Calu3 (cell line): ENCODE measurements at regions not wholly inside any gene's neighbourhood (a gene's known extent, or its start where the extent isn't known, plus 50 kb on each side); places are given as distances from the start of the nearest gene placed in this dataset.

Experiments used
- BruUV-seq: library from RNA; stranded (reverse); fragments of 400-500 nt; replicated peaks from 2 replicates; lab custom pipeline; 2021; lab: Mats Ljungman, UMichigan
- CTCF ChIA-PET: fragments of 300-600 bp; sonication (Branson Sonifier 250); formaldehyde crosslinking; loops from one replicate; lab custom pipeline; 2022; ENCODE audit warnings: antibody characterized with exemption; lab: Charles Lee
- DNase-seq: peaks from one replicate; pipeline ENCODE4 v3.0.0; 2022
- H3K27ac Mint-ChIP-seq: one replicate; pipeline ENCODE4 v1.8.0; 2022; ENCODE audit warnings: mixed read lengths; ENCODE audit not compliant: unreplicated experiment
- H3K27me3 Mint-ChIP-seq: one replicate; pipeline ENCODE4 v1.8.0; 2022; ENCODE audit warnings: mixed read lengths; ENCODE audit not compliant: unreplicated experiment
- H3K36me3 Mint-ChIP-seq: one replicate; pipeline ENCODE4 v1.8.0; 2022; ENCODE audit warnings: mild to moderate bottlenecking, moderate library complexity, mixed read lengths; ENCODE audit not compliant: insufficient read depth, unreplicated experiment
- H3K4me1 Mint-ChIP-seq: one replicate; pipeline ENCODE4 v1.8.0; 2022; ENCODE audit warnings: mild to moderate bottlenecking, low read depth, mixed read lengths; ENCODE audit not compliant: unreplicated experiment
- H3K4me3 Mint-ChIP-seq: one replicate; pipeline ENCODE4 v1.8.0; 2022; ENCODE audit warnings: mild to moderate bottlenecking, low read depth, moderate library complexity, mixed read lengths; ENCODE audit not compliant: unreplicated experiment
- H3K9me3 Mint-ChIP-seq: one replicate; pipeline ENCODE4 v1.8.0; 2022; ENCODE audit warnings: low read depth, mixed read lengths; ENCODE audit not compliant: unreplicated experiment
- CTCF ChIP-seq: fragments of 200-600 bp; IDR thresholded peaks from one replicate; pipeline ENCODE4 v1.8.0; 2022; ENCODE audit warnings: antibody characterized with exemption; ENCODE audit not compliant: unreplicated experiment
- intact Hi-C: fragments of 100-400 bp; cut with micrococcal nuclease; formaldehyde crosslinking; loops from one replicate; pipeline ENCODE4 v1.10.0; 2022; ENCODE audit not compliant: unreplicated experiment

- Mint-ChIP-seq H3K27ac (no peak overlapping the region), H3K36me3 (no peaks in the 10 kb centered on the region), H3K4me3 (no peak overlapping the region), H3K27me3 (no peaks in the 10 kb centered on the region), H3K9me3 (no peaks in the 10 kb centered on the region), H3K4me1 (no peaks in the 10 kb centered on the region)
- CTCF ChIA-PET, result interaction anchor here (0.7 kb wide), 1 partner anchor 671 kb away, joined by 3 read pairs; no protein-coding TSS in a partner anchor
- BruUV-seq, result no TSS peak
- TF ChIP-seq CTCF, result no peak
- DNase-seq, result no peak
- intact Hi-C loops, result no loop called here
Measured at GRCh38 chr1:194069831-194070218, 883.4 kb upstream of the B3GALT2 start.

- no TSS peak for BruUV-seq
- Mint-ChIP-seq H3K4me1 (no peaks in the 10 kb centered on the region), H3K36me3 (no peaks in the 10 kb centered on the region), H3K27ac (no peak overlapping the region), H3K4me3 (no peak overlapping the region), H3K9me3 (no peaks in the 10 kb centered on the region), H3K27me3 (no peaks in the 10 kb centered on the region)
- intact Hi-C loops, result no loop called here
- no peak for TF ChIP-seq CTCF
- CTCF ChIA-PET, result interaction anchor here (0.7 kb wide), 1 partner anchor 672 kb away, joined by 3 read pairs; no protein-coding TSS in a partner anchor
- no peak for DNase-seq
Measured at GRCh38 chr1:194069168-194069830, 882.9 kb upstream of the B3GALT2 start.

- no peaks in the 10 kb centered on the region for H3K4me1 Mint-ChIP-seq
- no peak for TF ChIP-seq CTCF
- H3K27ac Mint-ChIP-seq, result no peak overlapping the region
- no peak for DNase-seq
- H3K27me3 Mint-ChIP-seq, result no peaks in the 10 kb centered on the region
- no peak overlapping the region for H3K4me3 Mint-ChIP-seq
- CTCF ChIA-PET, result no interaction called here
- no TSS peak for BruUV-seq
- no peaks in the 10 kb centered on the region for H3K9me3 Mint-ChIP-seq
- intact Hi-C loops, result no loop called here
- no peaks in the 10 kb centered on the region for H3K36me3 Mint-ChIP-seq
Measured at GRCh38 chr1:194068446-194069167, 882.2 kb upstream of the B3GALT2 start.

GRCh38 chr1:194067772-194068171, 881.4 kb upstream of the B3GALT2 start:
- no peaks in the 10 kb centered on the region for H3K4me1 Mint-ChIP-seq
- H3K27ac Mint-ChIP-seq, result no peak overlapping the region
- no TSS peak for BruUV-seq
- DNase-seq, result no peak
- no peak for TF ChIP-seq CTCF
- no peak overlapping the region for H3K4me3 Mint-ChIP-seq
- intact Hi-C loops, result no loop called here
- no peaks in the 10 kb centered on the region for H3K27me3 Mint-ChIP-seq
- H3K36me3 Mint-ChIP-seq, result no peaks in the 10 kb centered on the region
- CTCF ChIA-PET, result no interaction called here
- H3K9me3 Mint-ChIP-seq, result no peaks in the 10 kb centered on the region
